ENCODE measurements at regions not wholly inside any gene's neighbourhood (a gene's known extent, or its start where the extent isn't known, plus 50 kb on each side); places are given as distances from the start of the nearest gene placed in this dataset.

GRCh38 chr13:59458908-59459579 is 704.7 kb downstream of the DIAPH3 start:
- Histone ChIP-seq H3K4me3 (no peak overlapping the region), H3K36me3 (no peaks in the 10 kb centered on the region), H3K9me3 (no peaks in the 10 kb centered on the region), H3K4me1 (no peaks in the 10 kb centered on the region), H3K27ac (peak overlapping the region in 2 of 4 donors; percentile 11 to 46), H3K27me3 (no peaks in the 10 kb centered on the region)
- no peak for TF ChIP-seq CTCF (IDR thresholded peaks at IDR 0.05)
- peak in 1 of 2 donors; percentile 47 for TF ChIP-seq EP300 (IDR thresholded peaks at IDR 0.05)
- no peak for TF ChIP-seq POLR2A (IDR thresholded peaks at IDR 0.05)
- DNase-seq (ENCODE audit: low spot score in 2 of 2): no peak
- 11 to 25% methylated on average over 8 to 9 of the region's 9 CpGs for WGBS, 2 donors

GRCh38 chr13:59459972-59460371 is 703.8 kb downstream of the DIAPH3 start:
- 90 to 97% methylated on average over 2 of the region's 2 CpGs for WGBS, 2 donors
- no peaks in the 10 kb centered on the region for H3K4me1 ChIP-seq
- H3K4me3 ChIP-seq: no peak overlapping the region
- no peaks in the 10 kb centered on the region for H3K27me3 ChIP-seq
- no peaks in the 10 kb centered on the region for H3K36me3 ChIP-seq
- no peak overlapping the region for H3K27ac ChIP-seq
- H3K9me3 ChIP-seq: no peaks in the 10 kb centered on the region
- DNase-seq (ENCODE audit: low spot score in 2 of 2): no peak
- TF ChIP-seq CTCF (IDR thresholded peaks at IDR 0.05) (no peak), EP300 (IDR thresholded peaks at IDR 0.05) (no peak), POLR2A (IDR thresholded peaks at IDR 0.05) (no peak)

- 83 to 94% methylated on average over 3 of the region's 3 CpGs for WGBS, 2 donors
- Histone ChIP-seq H3K9me3 (no peaks in the 10 kb centered on the region), H3K27ac (no peak overlapping the region), H3K36me3 (no peaks in the 10 kb centered on the region), H3K4me3 (no peak overlapping the region), H3K4me1 (no peaks in the 10 kb centered on the region), H3K27me3 (no peaks in the 10 kb centered on the region)
- TF ChIP-seq POLR2A (IDR thresholded peaks at IDR 0.05) (no peak), CTCF (IDR thresholded peaks at IDR 0.05) (no peak), EP300 (IDR thresholded peaks at IDR 0.05) (no peak)
- DNase-seq (ENCODE audit: low spot score in 2 of 2): no peak
Measured at GRCh38 chr13:59461411-59461810, 702.3 kb downstream of the DIAPH3 start.

GRCh38 chr13:59463023-59463422 is 700.7 kb downstream of the DIAPH3 start:
- DNase-seq (ENCODE audit: low spot score in 2 of 2): no peak
- TF ChIP-seq POLR2A (IDR thresholded peaks at IDR 0.05) (no peak), CTCF (IDR thresholded peaks at IDR 0.05) (no peak), EP300 (IDR thresholded peaks at IDR 0.05) (no peak)
- Histone ChIP-seq H3K9me3 (no peaks in the 10 kb centered on the region), H3K4me1 (no peaks in the 10 kb centered on the region), H3K27me3 (no peaks in the 10 kb centered on the region), H3K36me3 (no peaks in the 10 kb centered on the region), H3K4me3 (no peak overlapping the region), H3K27ac (no peak overlapping the region)
- 100% methylated on average over 3 of the region's 3 CpGs for WGBS, 2 donors

GRCh38 chr13:59464926-59465325 is 698.8 kb downstream of the DIAPH3 start:
- H3K9me3 ChIP-seq: peaks cover 0 to 8% (median 0%) of the 10 kb centered on the region in 4 donors
- DNase-seq (ENCODE audit: low spot score in 2 of 2): no peak
- H3K27ac ChIP-seq: no peak overlapping the region
- WGBS, 2 donors: 70 to 81% methylated on average over 4 of the region's 4 CpGs
- no peaks in the 10 kb centered on the region for H3K27me3 ChIP-seq
- no peak overlapping the region for H3K4me3 ChIP-seq
- no peaks in the 10 kb centered on the region for H3K36me3 ChIP-seq
- no peak for TF ChIP-seq EP300 (IDR thresholded peaks at IDR 0.05)
- TF ChIP-seq CTCF (IDR thresholded peaks at IDR 0.05): no peak
- TF ChIP-seq POLR2A (IDR thresholded peaks at IDR 0.05): no peak
- H3K4me1 ChIP-seq: no peaks in the 10 kb centered on the region

All from tibial nerve (tissue), 4 donors.